HG02642 (cell line): ENCODE measurements at regions not wholly inside any gene's neighbourhood (a gene's known extent, or its start where the extent isn't known, plus 50 kb on each side); places are given as distances from the start of the nearest gene placed in this dataset.

Source experiments
- ATAC-seq: cut with Tn5 transposase; IDR thresholded peaks from one replicate; pipeline ENCODE4 v1.9.1; 2021; ENCODE audit warnings: mild to moderate bottlenecking; ENCODE audit not compliant: unreplicated experiment, poor library complexity

DNA sequence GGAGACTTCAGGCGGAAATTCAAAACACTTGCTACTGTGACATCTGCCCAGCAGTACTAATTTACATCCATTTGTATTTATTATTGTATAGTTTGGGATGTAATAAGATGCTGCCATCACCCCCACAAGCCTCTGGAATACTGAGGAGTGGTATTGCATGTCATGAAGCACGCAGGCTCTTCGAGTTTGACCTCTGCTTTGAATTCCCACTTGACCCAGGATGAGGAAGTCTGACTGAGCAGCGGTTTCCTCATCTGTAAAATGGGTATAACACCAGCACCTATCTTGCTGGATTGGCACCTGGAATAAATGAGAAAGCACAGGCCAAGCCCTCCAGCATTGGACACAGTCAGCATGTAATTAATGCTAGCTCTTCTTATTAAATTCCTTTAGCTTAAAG is 116.0 kb upstream of the DIO3 start:
- ATAC-seq, result no peak

DNA sequence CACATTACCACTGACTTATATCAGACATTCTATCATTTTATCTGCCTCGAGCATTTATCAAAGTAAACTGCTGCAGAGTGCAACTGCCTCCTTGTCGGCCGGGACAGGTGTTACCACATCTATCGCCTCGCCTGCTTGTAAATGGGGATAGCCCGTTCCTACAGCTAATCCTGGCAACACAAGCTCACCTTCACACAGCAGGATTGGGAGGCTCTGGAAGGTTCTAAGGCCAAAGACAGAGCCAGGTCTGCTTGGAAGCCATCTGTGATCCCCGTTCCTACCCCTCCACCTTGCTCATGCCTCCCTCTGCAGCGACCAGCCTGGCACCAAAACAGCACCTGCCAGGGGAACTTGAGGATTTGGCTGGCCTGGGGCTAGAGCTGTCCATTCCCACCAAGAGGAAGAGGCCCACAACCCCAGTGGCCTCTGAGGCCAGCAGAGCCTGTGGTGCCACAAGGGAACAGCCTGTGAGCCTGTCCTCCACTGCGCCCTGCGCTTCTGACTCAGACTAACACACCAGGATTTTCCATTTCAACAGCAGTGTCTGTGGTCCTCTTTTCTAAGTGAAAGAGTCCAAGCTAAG is 114.8 kb upstream of the DIO3 start:
- ATAC-seq, result no peak

DNA sequence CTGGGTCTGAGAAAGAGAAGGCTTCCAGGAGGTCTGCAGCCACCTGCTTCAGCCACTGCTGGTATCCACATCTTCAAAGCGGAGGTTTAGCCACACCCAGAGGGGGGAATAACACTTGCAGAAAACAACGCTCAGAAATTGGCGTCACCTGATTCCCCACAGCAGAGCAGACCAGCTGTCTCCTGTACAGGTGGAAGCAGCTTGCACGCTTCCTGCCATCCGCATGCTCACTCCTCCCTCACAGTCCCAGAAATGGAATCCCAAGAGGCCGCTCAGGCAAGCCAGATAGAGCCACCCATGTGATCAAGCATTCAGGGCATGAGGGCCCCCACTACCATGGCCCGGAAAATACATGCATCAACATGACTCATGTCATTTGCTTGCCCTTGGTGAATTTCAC is 112.2 kb upstream of the DIO3 start:
- ATAC-seq, result no peak

DNA sequence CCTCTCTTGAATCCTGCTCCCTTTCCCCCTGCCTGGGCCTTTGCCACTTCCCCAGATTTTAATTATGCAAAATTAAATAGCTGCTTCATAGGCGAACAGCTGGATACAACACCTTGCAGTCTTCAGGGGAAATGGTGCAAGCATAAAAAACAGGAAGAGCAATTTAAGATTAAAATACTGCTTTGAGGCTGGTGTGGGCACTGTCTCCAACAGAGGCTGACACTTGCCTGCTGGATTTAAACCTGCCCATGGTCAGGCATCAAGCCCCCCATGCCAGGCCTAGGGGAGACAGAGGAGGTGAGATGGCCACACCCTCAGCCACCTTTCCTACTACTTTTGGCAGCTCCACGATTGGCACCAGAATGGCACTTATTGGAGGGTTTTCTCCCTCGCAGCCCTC is 110.1 kb upstream of the DIO3 start:
- no peak for ATAC-seq

DNA sequence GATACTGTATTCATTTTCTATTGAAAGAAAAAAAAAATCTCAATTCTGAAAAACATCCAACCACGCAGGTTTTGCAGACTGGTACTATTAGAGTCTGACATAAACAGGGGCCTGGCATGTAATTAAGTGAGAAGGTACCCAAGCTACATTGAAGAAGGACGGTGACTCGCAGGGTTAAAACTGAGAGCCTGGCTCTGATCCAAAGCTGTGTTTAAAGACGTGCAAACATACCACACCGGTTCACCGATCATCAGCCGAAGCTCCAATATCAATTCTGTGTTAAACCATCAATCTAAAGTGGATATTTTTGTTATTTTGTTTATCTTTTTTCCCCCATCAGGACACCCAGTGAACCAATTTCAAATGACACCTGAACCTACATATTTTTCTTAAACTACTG is 108.1 kb upstream of the DIO3 start:
- no peak for ATAC-seq

DNA sequence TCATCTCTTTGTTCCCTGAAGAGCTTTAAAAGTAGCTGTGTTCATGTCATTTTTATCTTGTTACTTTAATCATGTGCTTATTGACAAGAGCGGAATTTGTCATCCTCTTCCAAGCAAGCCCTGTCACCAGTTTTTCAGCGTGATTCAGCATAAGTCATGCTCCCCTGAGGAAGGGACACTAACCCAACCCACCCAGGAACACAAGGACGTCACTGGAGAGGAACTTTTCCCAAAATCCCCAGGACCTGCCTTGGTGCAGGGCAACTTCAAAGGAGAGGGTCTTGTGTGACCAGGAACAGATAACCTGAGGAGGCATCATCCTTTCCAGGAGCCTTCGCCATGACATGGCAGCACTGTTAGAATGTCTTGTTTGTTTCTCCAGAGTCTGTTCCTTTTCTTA is 107.1 kb upstream of the DIO3 start:
- ATAC-seq, result no peak

DNA sequence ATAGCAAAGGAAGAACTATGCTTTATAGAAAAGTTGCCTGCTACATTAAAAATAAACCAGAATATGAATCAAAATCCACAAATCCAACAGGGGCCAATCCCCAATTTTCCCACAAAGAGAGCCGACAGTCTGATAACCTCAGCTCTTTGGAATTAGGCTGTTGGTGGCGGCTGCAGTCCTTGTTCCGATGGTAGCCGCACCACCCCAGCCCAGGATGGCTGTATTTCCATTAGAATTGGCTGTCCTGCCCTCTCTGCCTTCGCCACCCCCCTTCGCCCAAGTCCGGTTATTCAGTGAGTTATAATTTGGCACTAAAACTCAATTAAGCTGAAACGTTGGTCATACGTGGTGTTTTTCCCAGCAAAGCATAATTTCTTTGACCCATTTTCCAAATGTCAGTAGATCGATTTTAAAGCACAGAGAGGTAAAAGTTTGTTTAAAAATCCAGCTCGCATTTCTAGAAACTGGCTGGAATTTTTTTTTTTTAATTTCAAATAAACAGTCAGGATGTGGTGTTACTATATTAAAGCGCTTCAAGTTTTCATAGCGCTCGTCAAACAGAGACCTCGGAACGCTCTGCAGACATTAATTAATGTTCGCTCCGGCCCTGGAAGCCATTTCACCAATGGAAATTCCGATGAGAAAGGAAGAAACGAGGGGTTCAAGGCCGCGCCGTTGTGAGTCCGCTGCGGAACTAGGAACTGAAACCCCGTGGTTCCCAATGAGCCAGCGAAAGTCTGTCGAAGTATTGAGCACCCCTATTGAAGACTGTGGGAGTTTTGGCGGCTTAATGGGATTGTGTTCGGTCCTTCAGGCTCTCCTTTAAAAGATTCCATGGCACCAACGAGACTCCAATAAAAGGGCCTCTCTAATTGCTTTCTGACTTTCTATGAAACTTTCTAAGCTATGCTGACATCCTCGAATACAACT is 104.8 kb upstream of the DIO3 start:
- ATAC-seq, result no peak

DNA sequence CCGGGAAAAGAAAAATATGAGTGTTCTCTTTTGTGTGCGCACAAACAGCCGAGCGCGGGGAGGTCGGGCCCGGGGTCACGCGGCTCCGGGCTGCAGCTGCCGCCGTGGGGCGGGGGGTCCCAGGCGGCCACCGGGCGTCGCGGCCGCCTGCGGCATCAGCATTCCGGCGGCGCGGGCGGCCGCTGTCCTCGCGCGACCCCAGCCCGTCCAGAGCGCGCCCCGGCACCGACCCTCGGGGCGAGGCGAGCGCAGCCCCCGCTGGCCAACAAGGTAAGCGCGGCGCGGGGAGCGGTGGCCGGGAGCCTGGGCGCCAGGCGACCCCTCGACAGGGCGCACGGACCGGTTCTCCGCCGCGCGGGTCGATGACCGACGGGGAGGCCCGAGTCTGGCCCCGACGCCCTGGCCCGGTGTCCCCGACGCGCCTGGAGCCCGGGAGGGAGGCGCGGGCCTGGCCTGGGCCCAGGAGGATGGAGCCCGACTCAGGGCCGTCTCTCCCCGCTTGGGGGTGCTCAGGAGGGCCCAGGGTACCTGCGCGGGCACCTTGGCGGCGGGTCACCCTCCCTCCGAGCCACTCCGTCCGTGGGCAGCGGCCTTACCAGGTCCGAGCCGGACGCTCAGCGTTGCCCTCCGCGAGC is 103.9 kb upstream of the DIO3 start:
- no peak for ATAC-seq

DNA sequence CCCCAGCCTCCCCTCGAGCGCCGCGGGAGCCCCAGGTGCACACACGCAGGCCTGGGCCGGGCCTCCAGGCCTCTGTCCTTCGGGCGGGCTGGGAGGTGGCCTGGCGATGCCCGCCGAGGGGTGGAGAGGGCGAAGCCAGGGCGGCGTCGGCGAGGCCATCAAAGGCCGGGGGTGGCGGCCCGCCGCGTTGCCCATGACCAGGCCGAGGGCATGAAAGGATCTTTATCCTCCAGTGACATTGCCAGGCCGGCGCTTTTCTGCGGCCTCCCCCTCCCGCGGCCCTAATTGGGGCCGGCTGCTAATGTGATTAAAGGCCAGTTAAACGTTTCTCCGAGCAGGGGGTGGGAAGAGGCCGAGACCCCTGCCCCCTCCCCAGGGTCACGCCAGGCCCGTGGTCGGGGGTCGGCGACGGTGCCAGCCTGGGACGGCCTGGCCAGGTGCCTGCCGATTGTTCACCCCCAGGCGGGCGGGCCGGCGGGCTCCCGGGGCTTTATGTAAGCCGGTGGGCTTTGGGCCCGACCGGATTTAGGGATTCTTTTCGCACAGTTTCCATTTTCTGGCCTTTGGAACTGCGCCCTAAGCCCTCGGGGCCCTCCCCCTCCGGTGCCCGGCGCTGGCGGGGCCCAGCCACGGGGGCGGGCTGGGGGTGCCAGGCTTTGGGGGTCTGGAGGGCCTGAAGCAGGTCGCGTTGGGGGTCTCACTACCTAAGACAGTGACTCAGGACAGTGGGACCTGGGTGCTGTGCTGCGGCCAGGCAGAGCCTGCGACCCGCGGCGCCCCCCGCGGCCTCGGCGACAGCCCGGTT is 103.2 kb upstream of the DIO3 start:
- ATAC-seq, result no peak

DNA sequence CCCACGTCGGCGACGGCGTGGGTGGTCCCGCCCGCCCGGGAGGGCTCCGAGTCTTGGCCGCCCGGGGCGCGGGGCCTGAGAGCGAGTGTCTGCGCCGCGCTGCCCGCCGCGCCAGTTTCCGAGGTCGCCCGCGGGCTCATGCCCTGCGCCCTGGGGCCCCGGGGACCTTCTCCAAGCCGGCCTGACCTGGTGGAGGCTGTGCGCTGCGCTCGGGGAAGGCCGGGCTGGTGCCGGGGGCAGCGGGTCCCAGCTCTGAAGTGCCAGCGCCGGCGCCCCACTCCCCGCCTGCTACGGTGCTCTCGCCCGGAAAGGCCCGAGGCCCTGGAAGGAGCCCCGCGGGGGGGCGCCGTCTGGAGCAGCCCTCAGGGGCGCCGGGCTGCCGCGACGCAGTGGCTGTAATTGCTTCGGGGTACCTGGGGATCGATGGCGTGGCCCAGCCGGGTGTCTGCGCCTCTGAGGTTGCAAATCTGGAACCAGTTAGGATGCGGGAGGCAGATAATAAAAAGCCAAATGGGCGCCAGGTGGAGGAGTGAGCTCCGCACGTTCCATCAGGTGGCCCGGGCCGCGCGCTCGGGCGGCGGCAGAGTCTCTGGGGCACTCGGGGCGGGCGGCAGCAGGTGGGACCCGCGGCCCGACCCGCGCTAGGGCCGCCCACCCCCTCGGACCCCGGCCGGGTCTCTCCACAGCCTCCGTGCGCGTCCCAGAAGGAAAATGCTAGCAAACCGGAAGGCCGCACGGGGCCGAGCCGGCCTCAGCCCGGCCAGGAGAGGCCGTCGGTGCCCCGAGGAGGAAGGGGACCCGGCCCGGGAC is 102.3 kb upstream of the DIO3 start:
- no peak for ATAC-seq

DNA sequence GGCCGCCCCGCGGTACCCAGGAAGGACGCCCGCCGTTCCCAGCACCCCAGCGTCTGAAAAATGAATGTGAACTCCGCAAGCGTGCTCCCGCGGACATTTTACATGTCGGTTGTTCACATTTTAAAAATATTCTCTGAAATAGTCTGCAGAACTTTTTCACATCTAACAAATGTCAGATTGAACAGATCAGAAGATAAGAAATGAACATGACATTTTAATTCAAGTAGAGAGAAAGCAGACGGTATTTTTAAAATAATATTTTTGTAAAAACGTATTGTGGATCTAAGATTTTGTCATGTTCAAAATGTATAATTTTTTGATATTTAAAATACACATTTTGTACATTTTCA is 101.8 kb upstream of the DIO3 start:
- ATAC-seq, result no peak

DNA sequence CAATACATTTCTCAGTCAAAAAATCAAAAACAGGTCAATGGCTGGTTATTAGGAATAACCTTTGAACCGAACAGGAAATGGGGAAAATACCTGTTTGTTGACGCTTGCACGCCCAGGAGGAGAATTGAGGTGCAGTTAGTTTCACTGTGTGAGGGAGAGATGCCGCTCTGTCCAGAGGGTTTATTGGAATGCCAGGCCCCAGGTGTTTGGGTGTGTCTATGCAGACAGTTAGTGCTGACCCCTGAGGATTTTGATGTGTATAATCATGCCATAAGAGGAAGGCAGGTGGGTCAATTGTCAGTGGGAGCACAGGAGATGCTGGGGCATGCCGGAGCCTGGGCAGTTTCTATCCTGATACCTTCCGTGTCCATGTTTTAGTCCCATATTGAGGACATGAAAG is 100.8 kb upstream of the DIO3 start:
- ATAC-seq, result no peak

DNA sequence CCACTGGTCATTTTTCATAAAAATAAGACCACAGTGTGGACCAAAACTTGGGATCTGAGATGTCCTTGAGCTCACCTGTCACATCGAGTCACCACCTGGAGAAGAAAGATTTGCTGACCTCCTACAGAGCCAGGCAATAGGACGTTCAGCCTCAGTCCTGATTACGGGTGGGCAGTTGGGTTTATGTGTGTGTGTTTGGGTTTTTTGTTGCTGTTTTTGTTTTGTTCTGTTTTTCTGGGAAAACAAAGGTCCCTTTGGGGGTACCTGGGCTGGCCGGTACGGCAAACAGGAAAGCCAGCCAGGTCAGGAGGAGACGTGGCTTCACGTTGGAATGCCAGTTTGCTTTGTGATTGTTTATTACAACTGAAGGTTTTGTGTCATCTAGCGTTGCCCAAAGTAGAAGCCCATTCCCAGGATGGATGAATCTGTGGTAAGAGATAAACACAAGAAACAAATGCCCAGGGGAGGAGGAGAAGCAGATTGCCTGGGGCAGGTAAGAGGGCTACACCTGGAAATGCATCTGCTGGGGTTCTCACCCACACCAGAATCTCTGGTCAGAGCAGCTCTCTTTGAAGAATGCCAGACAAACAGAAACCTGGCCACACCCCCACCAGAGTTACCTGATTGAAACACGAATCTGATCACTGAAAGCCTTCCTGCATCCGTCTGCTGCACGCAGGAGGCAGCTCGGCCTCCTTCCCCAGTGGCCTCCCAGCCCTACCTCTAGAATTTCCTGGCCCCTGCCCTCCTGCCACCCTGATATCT is 100.1 kb upstream of the DIO3 start:
- no peak for ATAC-seq

DNA sequence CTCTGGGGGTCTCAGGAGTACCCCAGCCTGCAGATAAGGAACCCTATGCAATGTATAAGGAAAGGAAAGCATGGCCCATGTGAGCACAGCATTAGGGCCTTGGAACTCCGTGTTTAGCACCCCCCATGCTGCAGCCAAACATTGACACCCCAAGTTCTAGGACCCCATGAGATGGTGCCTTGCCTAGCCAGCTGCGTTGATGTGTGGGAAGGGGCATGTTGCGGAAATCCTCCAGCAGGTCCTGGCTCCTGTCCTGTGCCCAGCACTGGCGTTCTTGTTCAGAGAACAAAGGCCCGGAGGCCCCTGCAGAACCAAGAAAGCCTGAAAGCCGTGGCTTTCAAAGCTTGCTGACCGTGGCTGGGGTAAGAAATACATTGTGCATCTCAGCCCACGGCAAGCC is 99.4 kb upstream of the DIO3 start:
- ATAC-seq, result no peak

DNA sequence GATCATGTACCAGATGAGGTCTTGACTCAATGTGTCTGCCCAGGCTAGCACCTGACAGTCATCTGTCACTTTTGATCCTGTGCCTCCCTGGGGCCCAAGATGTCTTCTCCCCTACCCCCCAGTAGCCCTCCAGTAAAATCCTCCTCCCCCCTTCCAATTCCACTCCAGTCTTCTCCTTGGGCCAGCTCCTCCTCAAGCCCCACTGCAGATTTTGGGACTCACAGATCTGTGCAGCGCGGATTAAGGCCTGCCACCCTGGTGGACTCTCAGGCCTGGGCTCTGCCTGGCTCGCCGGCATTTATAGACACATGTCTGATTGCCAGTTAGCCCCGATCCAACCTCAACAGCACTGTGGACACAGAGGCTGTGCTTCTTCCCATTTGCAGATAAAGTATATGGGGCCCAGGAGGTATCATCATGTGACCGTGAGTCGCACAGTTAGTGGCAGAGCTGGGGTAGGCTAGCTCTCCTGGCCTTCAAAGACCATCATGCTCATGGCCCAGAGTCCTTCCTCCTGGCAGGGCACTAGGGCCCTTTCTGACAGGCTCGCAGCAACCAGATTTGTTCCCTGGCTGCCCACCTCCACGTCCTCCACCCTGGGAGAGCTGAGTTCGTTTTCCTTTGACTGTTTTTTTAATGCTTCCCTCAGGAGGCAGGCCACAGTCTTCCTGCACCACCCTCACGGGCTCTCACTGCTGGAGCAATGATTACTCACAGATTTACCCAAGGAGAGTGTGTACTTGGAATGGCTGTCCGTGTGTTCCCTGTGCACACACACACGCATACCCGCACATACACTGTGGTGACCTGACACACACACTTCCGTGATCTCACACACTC is 98.3 kb upstream of the DIO3 start:
- no peak for ATAC-seq

DNA sequence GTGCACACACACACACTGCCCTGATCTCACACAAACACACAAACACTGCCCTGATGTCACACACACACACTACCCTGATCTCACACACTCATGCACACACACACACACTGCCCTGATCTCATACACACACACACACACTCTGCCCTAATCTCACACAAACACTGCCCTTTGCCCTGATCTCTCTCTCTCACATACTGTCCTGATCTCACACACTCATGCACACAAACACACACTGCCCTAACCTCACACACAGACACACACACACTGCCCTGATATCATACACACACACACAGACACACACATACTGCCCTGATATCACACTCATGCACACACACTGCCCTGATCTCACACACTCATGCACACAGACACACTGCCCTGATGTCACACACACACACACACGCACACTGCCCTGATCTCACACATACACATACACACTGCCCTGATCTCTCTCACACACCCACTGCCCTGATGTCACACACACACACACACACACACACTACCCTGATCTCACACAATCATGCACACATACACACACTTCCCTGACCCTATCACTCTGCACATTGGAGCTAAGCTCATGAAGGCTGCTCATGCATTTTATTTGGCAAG is 97.6 kb upstream of the DIO3 start:
- no peak for ATAC-seq

DNA sequence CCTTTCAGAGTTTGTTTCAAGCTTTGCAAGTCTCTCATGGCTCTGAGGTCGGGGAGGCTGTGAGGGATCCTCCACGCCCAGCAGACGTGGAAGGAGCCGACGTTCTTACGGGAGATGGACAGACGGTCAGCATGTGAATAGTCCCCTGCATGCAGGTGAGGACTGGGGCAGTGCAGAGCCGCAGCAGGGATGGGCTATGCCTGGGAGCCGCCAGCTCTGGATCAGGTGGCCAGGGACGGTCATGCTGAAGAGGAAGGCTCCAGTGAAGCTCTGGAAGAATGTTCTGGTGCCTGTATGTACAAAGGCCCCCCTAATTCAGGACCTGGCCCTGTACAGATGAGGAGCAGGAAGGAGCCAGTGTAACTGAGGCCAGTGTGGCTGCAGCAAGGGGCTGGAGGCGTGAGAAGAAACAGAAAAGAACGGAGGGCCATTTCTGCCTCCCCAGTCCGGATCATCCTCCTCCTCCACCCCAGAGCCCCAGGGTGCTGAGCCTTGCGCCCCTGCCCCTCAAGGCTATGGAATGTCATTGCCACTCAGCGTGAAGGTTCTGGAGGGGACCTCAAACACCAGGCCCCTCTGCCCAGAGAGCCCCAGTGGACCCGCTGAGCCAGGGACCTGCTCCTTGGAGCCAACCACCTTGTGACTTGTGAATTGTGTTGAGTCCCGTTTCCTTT is 96.8 kb upstream of the DIO3 start:
- ATAC-seq, result no peak
